ENCODE measurements at regions not wholly inside any gene's neighbourhood (a gene's known extent, or its start where the extent isn't known, plus 50 kb on each side); places are given as distances from the start of the nearest gene placed in this dataset.
"Not testable (repeated sequence)": the region's sequence is repeated elsewhere in the genome, so short reads cannot be mapped to it uniquely, and the experiment has no call there.

DNA sequence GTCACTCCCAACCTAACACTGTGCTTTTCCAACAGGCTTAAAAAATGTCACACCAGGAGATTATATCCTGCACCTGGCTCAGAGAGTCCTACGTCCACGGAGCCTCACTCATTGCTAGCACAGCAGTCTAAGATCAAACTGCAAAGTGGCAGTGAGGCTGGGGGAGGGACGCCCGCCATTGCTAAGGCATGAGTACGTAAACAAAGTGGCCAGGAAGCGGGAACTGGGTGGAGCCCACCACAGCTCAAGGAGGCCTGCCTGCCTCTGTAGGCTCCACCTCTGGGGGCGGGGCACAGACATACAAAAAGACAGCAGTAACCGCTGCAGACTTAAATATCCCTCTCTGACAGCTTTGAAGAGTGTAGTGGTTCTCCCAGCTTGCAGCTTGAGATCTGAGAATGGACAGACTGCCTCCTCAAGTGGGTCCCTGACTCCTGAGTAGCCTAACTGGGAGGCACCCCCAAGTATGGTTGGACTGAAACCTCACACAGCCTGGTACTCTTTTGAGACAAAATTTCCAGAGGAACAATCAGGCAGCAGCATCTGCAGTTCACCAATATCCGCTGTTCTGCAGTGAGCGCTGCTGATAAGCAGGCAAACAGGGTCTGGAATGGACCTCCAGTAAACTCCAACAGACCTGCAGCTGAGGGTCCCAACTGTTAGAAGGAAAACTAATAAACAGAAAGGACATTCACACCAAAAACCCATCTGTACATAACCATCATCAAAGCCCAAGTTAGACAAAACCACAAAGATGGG, 2986.4 kb upstream of the OR11H1 start:
- FAIRE-seq; dilution Hi-C loops (cut with MboI; ENCODE audit: extremely low pct_ligation_motif_present, low sequenced_read_pairs): not testable (repeated sequence)

DNA sequence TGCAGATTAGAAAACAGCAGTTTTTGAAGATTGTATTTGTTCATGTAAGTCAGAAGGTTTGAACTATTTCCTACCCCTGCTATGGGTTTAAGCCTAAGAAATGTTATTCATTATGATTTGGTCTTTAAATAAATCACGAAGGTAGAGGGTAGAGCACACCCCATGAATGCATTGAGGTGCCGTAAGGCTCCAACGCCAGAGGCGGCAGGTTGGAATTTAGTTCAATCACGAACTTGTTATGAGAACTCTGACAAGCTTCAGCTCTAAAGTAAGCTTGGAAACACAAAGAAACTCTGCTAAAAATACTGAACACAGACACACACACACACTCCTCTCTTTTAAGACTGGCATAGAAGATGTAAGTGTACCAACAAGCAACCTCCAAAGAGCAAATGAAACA, 2974.6 kb upstream of the OR11H1 start:
- dilution Hi-C loops (cut with MboI; ENCODE audit: extremely low pct_ligation_motif_present, low sequenced_read_pairs); H3K27ac ChIP-seq (ENCODE audit: control insufficient read depth, insufficient read depth, low read length); H3K4me3 ChIP-seq (ENCODE audit: control insufficient read depth in 2 of 3, extremely low read depth in 1 of 3, insufficient read depth in 2 of 3, low read depth in 1 of 3, low read length in 3 of 3); H3K4me2 ChIP-seq (ENCODE audit: control insufficient read depth, extremely low read depth, insufficient read depth, low read depth, low read length); FAIRE-seq; DNase-seq (ENCODE audit: low read depth, low spot score); H2AFZ ChIP-seq (ENCODE audit: control insufficient read depth, low read length); H4K20me1 ChIP-seq (ENCODE audit: control insufficient read depth, extremely low read depth, insufficient read depth, low read length); H3K9me3 ChIP-seq (ENCODE audit: control insufficient read depth, low read depth, low read length); H3K79me2 ChIP-seq (ENCODE audit: control insufficient read depth, insufficient read depth, low read length); H3K9me1 ChIP-seq (ENCODE audit: control insufficient read depth, extremely low read depth, insufficient read depth, low read length); H3K4me1 ChIP-seq (ENCODE audit: control insufficient read depth, extremely low read depth, insufficient read depth, low read length); H3K27me3 ChIP-seq (ENCODE audit: control insufficient read depth, extremely low read depth, insufficient read depth, low read length); H3K9ac ChIP-seq (ENCODE audit: control insufficient read depth, extremely low read depth, insufficient read depth, low read length); H3K36me3 ChIP-seq (ENCODE audit: control insufficient read depth in 2 of 2, extremely low read depth in 1 of 2, insufficient read depth in 2 of 2, low read length in 2 of 2): not testable (repeated sequence)

More for the DNA sequence above, 2986.4 kb upstream of the OR11H1 start:
- H4K20me1 ChIP-seq (ENCODE audit: control insufficient read depth, extremely low read depth, insufficient read depth, low read length); H3K27me3 ChIP-seq (ENCODE audit: control insufficient read depth, extremely low read depth, insufficient read depth, low read length); H3K4me3 ChIP-seq (ENCODE audit: control insufficient read depth in 2 of 3, extremely low read depth in 1 of 3, insufficient read depth in 2 of 3, low read depth in 1 of 3, low read length in 3 of 3); H3K27ac ChIP-seq (ENCODE audit: control insufficient read depth, insufficient read depth, low read length); H3K9me3 ChIP-seq (ENCODE audit: control insufficient read depth, low read depth, low read length); H3K36me3 ChIP-seq (ENCODE audit: control insufficient read depth in 2 of 2, extremely low read depth in 1 of 2, insufficient read depth in 2 of 2, low read length in 2 of 2); DNase-seq (ENCODE audit: low read depth, low spot score); H3K9ac ChIP-seq (ENCODE audit: control insufficient read depth, extremely low read depth, insufficient read depth, low read length); H3K4me2 ChIP-seq (ENCODE audit: control insufficient read depth, extremely low read depth, insufficient read depth, low read depth, low read length); H3K9me1 ChIP-seq (ENCODE audit: control insufficient read depth, extremely low read depth, insufficient read depth, low read length); H3K4me1 ChIP-seq (ENCODE audit: control insufficient read depth, extremely low read depth, insufficient read depth, low read length); H3K79me2 ChIP-seq (ENCODE audit: control insufficient read depth, insufficient read depth, low read length); H2AFZ ChIP-seq (ENCODE audit: control insufficient read depth, low read length): not testable (repeated sequence)

- H3K79me2 ChIP-seq (ENCODE audit: control insufficient read depth, insufficient read depth, low read length); FAIRE-seq; H3K4me2 ChIP-seq (ENCODE audit: control insufficient read depth, extremely low read depth, insufficient read depth, low read depth, low read length); H3K4me1 ChIP-seq (ENCODE audit: control insufficient read depth, extremely low read depth, insufficient read depth, low read length); H3K9ac ChIP-seq (ENCODE audit: control insufficient read depth, extremely low read depth, insufficient read depth, low read length); H3K4me3 ChIP-seq (ENCODE audit: control insufficient read depth in 2 of 3, extremely low read depth in 1 of 3, insufficient read depth in 2 of 3, low read depth in 1 of 3, low read length in 3 of 3); H4K20me1 ChIP-seq (ENCODE audit: control insufficient read depth, extremely low read depth, insufficient read depth, low read length); DNase-seq (ENCODE audit: low read depth, low spot score); H3K36me3 ChIP-seq (ENCODE audit: control insufficient read depth in 2 of 2, extremely low read depth in 1 of 2, insufficient read depth in 2 of 2, low read length in 2 of 2); H3K9me3 ChIP-seq (ENCODE audit: control insufficient read depth, low read depth, low read length); H2AFZ ChIP-seq (ENCODE audit: control insufficient read depth, low read length); dilution Hi-C loops (cut with MboI; ENCODE audit: extremely low pct_ligation_motif_present, low sequenced_read_pairs); H3K9me1 ChIP-seq (ENCODE audit: control insufficient read depth, extremely low read depth, insufficient read depth, low read length); H3K27ac ChIP-seq (ENCODE audit: control insufficient read depth, insufficient read depth, low read length); H3K27me3 ChIP-seq (ENCODE audit: control insufficient read depth, extremely low read depth, insufficient read depth, low read length): not testable (repeated sequence)
These were observed 2973.3 kb upstream of the OR11H1 start for GRCh38 chr22:12554648-12555192.

DNA sequence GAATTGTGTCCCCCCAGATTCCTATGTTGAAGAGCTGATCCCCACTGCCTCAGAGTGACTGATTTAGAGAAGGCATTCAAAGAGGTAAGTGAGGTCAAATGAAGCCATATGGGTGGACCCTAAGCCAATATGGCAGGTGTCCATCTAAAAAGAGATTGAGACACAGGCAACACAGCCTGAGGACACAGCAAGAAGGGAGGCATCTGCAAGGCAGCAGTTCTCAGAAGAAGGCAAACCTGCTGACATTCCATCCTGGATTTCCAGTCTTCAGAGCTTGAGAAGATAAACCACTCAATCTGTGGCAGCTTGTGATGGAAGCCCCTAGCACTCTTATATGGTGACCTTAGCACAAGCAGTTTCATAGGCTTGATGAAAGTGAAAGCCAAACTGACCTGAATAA, 2956.5 kb upstream of the OR11H1 start:
- H3K9ac ChIP-seq (ENCODE audit: control insufficient read depth, extremely low read depth, insufficient read depth, low read length); H3K4me1 ChIP-seq (ENCODE audit: control insufficient read depth, extremely low read depth, insufficient read depth, low read length); H3K79me2 ChIP-seq (ENCODE audit: control insufficient read depth, insufficient read depth, low read length); H3K9me3 ChIP-seq (ENCODE audit: control insufficient read depth, low read depth, low read length); H3K9me1 ChIP-seq (ENCODE audit: control insufficient read depth, extremely low read depth, insufficient read depth, low read length); H3K27me3 ChIP-seq (ENCODE audit: control insufficient read depth, extremely low read depth, insufficient read depth, low read length); H3K4me3 ChIP-seq (ENCODE audit: control insufficient read depth in 2 of 3, extremely low read depth in 1 of 3, insufficient read depth in 2 of 3, low read depth in 1 of 3, low read length in 3 of 3); H2AFZ ChIP-seq (ENCODE audit: control insufficient read depth, low read length); H3K36me3 ChIP-seq (ENCODE audit: control insufficient read depth in 2 of 2, extremely low read depth in 1 of 2, insufficient read depth in 2 of 2, low read length in 2 of 2); H4K20me1 ChIP-seq (ENCODE audit: control insufficient read depth, extremely low read depth, insufficient read depth, low read length); dilution Hi-C loops (cut with MboI; ENCODE audit: extremely low pct_ligation_motif_present, low sequenced_read_pairs); FAIRE-seq; H3K27ac ChIP-seq (ENCODE audit: control insufficient read depth, insufficient read depth, low read length); H3K4me2 ChIP-seq (ENCODE audit: control insufficient read depth, extremely low read depth, insufficient read depth, low read depth, low read length); DNase-seq (ENCODE audit: low read depth, low spot score): not testable (repeated sequence)

Measured in keratinocyte (primary cell).